Astrocyte (in vitro differentiated cells and primary cell): ENCODE measurements at regions not wholly inside any gene's neighbourhood (a gene's known extent, or its start where the extent isn't known, plus 50 kb on each side); places are given as distances from the start of the nearest gene placed in this dataset.

Experiments
- CTCF ChIP-seq: IDR thresholded peaks from 2 replicates; pipeline ENCODE4 v1.5.1; 2011; ENCODE audit warnings: low read depth, mild to moderate bottlenecking, inconsistent platforms, low read length, moderate library complexity; ENCODE audit not compliant: insufficient read depth
- EZH2 ChIP-seq: IDR thresholded peaks from 2 replicates; pipeline ENCODE4 v1.6.1; 2012; ENCODE audit warnings: mild to moderate bottlenecking, low read length, inconsistent platforms; ENCODE audit not compliant: insufficient read depth

- TF ChIP-seq CTCF: no peak
- no peak for TF ChIP-seq EZH2
Measured at GRCh38 chr5:92552206-92553160, 1028.5 kb downstream of the NR2F1-AS1 start.
